Hematopoietic multipotent progenitor cell treated with erythropoietin and hydrocortisone succinate and interleukin-3 and kit ligand, for 6 days (in vitro differentiated cells): ENCODE measurements at regions not wholly inside any gene's neighbourhood (a gene's known extent, or its start where the extent isn't known, plus 50 kb on each side); places are given as distances from the start of the nearest gene placed in this dataset.

ENCODE experiments used
- DNase-seq: peaks from one replicate; pipeline ENCODE4 v3.0.0-alpha.2; 2015

GRCh38 chr5:2525351-2525750 lies 226.1 kb downstream of the IRX2 start:
- DNase-seq, result no peak

- DNase-seq, result no peak
Observed at GRCh38 chr5:2524620-2525019, 226.9 kb downstream of the IRX2 start.

DNA sequence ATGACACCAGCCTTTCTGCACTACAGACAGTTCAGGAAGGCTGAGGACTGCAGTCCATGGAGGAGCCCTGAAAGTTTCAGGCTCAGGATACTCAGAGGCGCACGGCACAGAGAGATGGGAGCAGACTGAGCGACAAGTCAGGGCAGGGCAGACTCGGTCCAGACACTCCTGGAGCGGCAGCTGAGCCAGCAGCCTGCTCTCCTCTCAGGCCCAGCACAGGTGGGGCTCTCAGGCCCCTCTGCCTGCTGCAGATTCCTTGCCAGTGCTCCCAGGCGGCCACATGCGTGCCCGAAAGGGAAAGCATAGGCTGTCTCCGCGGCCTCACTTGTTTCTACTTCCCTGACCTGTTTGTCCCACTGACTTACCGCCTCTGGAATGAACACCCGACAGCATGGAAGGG lies 228.3 kb downstream of the IRX2 start:
- DNase-seq, result no peak

GRCh38 chr5:2522372-2522771 lies 229.1 kb downstream of the IRX2 start:
- no peak for DNase-seq

DNA sequence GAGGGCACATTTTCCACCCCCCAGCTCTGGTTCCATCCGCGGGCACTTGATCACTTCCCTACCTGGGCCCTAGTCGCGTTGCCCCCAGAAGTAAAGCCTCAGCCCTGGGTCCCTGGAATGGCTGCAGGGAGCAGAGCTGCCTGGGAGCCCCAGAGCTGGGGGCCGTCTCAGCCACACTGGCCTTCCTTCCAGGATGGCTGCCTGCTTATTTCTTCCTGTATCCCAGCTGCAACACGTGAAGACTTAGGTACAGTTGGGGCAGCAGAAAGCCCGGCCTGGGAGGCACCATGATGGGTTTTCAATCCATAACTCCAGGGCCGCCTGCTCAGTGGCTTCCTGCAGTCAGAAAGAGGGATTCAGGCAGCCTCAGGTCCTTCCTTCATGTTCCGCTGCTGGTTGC lies 232.3 kb downstream of the IRX2 start:
- DNase-seq, result no peak

DNA sequence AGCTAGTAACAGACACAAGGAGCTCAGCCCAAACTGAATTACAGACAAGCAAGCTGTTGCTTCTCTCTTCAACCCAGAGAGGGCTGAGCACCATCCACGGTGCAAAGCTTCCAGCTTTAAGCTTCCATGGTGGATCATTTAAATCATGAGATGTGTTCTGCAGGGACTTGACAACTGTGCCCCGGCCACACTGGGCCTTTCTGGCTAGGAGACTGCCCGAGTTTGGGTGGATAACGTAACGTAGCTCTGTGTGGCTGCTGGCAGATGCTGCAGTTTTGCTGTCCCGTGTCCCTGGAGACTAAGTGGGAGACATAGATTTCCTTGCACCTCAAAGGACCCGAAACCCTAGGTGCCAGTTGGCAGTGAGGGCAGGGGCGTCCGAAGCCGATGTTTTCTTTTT lies 234.0 kb downstream of the IRX2 start:
- DNase-seq, result no peak

GRCh38 chr5:2515180-2515764 lies 236.2 kb downstream of the IRX2 start:
- no peak for DNase-seq

DNA sequence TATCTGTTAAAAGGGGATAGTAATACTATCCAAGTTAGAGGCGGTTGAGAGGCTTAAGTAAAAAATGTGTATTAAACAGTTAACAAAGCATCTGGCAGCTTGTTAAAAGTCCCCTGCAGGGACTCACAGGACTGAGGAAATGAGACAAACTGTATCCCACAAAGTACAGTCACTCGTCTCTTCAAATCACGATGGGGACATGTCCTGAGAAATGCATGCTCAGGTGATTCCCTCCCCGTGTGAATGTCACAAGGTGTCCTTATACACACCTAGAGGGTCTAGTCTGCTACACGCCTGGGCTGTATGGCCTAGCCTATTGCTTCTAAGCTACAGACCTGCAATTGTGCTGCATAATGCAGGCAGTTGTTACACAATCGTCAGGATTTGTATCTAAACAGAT lies 237.0 kb downstream of the IRX2 start:
- DNase-seq, result no peak

DNA sequence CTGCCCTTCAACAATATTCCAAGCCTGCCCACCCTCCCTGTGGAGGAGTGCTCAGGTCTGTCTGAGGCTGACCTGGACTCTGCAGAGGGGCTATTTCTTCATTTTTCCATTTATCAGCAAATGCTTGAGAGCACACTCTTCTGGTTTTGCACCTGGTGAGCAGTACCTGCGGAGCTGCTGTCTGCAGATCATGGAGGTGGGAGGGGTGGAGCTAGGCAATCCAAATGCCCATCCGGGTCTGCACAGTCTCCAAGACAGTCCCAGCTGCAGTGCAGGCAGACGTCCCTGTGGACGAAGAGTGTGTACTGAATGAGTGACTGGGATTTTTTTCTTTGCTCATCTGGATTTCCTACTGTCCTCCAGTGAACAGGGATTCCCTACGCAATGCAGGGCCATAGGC lies 239.8 kb downstream of the IRX2 start:
- no peak for DNase-seq

DNA sequence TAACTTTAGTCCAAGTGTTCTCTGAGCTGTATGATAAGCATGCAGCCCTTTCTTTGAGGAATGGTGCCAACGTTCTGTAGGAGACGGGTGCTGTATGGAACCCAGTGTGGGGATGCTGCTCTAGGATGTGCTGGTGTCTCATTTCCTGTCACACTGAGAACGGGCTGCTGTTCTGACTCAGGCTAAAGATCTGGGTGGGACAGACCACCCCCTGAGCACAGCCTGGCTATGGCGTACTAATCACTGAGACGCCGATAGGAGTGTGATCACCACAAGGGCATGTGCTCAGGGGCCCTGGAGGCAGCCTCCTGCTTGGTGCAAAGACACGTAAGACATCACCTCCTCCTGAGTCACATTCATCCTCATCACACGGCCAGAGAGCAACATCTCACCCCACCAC lies 240.4 kb downstream of the IRX2 start:
- no peak for DNase-seq

DNA sequence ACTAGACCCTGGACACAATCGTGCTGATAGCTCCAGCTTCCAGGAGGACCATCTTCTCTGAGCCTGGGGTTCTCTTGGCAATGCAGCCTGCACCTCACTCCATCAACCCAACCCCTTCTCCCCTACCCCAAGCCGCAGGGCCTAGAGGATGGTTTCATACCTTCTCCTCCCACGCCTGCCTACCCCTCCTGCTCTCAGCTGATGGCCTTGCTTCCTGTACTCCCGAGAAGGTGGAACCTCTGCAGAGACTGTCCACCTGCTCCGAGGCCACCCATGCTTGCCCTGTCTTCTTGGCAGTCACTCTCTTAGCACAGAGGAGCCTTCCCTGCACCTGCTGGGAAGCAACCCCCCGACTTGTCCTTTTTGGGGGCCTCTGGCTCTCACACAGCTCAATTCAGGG lies 241.9 kb downstream of the IRX2 start:
- DNase-seq, result no peak

DNA sequence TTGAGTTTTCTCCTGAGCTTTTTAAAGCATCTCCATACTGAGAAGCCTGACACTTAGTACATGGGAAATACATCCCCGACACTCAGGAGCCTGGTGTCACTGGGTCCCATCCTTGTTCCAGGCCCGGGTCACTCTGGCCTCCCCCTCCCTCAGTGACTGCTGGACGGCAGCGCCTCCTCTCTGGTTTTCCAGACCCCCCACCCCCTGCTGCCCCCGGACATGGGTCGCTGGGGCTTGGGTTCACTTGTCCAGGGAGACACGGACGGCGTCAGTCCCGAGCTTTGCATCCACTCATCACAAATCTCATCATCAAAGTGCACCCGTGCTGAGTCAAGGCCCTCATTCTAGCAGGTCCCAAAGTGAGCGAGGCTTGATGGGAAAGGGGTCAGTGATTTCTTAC lies 243.0 kb downstream of the IRX2 start:
- no peak for DNase-seq

GRCh38 chr5:2507611-2508010 lies 243.9 kb downstream of the IRX2 start:
- DNase-seq, result no peak

GRCh38 chr5:2506603-2507002 lies 244.9 kb downstream of the IRX2 start:
- no peak for DNase-seq

DNA sequence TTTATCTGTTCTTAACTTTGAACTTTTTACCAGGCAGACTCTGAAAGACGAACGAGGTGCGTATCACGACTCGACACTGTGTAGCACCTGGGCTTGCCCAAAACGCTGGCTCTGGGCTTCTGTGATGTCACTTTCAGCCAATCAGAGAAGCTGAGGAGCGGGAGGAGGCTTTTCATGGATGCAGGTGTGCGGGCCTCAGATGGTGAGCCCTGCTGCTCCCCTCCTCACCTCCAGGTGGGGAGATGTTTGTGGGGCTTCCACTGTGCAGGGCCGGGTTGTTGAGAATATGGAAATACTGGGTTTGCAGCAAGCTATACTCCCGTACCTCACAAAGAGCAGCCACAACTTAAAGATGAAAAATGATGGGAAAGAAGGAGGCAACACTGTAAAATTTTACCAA lies 246.3 kb downstream of the IRX2 start:
- no peak for DNase-seq

DNA sequence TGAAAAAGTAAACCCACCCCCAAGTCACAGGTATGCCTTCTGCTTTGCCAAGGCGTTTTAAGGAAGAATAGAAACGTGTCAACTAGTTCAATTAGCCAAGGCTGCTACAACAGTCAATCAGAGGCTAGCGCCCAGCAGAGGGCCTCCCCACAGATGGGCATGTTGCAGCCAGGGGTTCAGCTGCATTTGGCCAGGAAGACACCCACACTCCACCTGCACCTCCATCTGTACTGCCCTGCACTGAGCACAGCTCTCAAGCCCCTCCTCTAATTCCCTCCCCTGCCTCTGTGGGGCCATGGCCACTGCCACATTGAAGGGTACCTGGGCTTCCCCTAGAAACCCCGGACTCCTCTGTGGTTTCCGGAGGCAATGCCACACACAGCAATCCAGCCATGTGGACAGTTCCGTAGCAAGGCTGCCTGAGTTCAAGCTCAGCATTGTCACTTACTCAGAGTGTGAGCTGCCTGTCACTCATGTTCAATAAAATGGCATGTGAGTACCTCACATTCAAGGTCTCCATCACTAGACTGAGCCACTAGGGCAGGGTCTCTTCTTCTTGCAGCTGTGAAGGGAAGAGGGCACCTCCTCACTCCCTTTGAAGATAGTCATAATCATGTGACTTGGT lies 248.4 kb downstream of the IRX2 start:
- no peak for DNase-seq

DNA sequence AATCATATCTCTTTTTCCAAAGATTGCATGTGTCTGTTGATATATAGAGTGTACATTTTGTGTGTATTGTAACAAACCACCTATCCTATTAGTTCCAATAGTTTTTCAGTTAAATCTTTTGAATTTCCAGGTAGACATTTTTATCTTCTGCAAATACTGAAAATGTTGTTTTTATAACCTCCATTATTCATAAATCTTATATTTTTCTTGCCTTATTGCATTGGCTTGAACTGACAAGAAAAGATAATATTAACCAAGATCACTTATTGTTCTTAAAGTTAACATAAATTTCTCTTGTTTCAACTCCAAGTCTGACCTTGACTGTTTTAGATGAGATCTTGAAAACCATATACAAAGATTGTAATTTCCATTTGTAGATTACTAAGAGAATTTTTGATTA lies 251.6 kb downstream of the IRX2 start:
- no peak for DNase-seq

DNA sequence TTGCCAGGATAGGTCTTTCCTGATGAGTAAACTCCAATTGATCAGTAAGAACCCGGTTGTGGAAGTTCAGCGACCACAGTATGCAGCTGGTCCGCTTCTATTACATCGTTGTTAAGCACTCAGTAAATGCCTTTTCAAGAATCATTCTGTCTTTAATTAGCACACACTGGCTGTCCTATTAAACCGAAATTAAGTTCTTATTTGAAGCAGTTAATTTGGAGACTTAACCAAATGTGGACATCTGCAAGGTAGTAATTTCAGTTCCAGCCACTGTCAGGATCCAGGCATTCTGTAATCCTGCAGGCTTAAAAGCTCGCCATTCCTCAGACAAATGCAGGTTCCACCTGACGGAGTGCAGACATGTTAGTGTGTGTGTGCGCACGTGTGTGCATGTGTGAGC lies 254.6 kb downstream of the IRX2 start:
- DNase-seq, result no peak

DNA sequence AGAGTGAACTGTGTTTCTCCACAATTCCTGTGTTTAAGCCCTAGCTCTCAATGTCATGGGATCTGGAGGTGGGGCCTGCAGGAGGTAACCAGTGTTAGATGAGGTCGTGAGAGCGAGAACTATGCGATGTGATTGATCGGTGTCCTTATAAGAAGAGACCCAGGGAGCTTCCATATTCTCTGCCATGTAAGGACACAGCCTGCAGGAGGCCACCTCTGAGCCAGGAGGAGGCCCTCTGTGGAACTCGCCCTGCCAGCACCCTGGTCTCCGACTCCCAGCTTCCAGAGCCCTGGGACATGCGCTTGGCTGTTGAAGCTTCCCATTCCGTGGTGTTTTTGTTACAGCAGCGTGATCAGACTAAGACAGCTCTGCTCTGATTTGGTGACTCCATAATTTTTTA lies 255.4 kb downstream of the IRX2 start:
- no peak for DNase-seq

GRCh38 chr5:2493356-2493755 lies 258.1 kb downstream of the IRX2 start:
- no peak for DNase-seq

DNA sequence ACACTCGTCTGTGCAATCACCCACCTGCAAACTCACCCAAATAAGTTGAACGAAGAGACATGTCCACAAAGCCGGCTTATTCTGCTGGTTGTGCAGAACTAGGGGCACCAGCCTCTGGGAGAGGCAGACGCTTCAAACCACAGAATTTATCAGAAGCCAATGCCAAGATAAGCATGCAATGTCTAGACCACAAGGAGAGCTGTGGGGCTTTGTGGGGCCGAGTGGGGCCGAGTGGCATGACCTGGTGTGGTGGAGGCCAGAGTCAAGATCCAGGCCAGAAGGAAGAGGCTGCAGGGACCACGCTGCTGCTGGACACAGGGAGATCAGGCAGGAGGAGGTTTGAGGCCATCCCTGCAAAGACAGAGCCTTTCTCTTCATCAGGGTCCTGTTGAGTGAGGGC lies 259.0 kb downstream of the IRX2 start:
- peak; percentile 2 for DNase-seq

DNA sequence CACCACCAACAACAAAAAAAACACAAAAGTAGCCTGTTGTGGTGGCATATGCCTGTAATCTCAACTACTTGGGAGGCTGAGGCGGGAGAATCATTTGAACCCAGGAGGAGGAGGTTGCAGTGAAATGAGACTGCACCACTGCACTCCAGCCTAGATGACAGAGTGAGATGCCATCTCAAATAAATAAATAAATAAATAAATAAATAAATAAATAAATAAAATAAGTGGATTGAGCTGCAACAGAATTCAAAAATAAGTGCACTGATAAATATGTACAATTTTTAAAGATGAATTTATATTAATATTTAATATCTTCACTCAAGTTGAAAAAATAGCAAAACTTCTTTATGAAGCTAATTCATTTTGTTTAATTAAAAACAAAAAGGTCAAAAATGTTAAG lies 259.6 kb downstream of the IRX2 start:
- no peak for DNase-seq

- DNase-seq, result no peak
Observed at GRCh38 chr5:2489306-2489705, 262.2 kb downstream of the IRX2 start.

DNA sequence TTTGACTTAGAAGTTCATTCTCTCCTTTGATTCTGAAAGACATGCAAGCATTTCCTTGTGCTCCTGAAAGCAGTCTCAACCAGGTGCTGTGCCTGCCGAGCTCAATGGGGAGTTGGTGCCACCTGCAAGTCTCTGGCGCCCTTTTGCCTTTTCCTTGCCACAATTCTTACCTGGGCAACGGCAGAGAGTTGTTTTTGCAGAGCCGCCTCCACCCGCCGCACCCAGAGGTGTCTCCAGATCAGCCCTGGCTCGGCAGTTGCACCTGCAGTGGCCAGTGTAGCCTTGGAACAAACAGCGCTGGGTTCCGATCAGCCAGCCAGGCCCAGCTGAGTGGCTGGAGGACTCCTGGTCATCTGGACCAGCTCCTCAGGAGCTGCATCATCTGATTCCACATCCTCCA lies 262.9 kb downstream of the IRX2 start:
- no peak for DNase-seq

GRCh38 chr5:2487152-2487763 lies 264.2 kb downstream of the IRX2 start:
- DNase-seq, result no peak
